GM12878 (cell line): ENCODE measurements at regions not wholly inside any gene's neighbourhood (a gene's known extent, or its start where the extent isn't known, plus 50 kb on each side); places are given as distances from the start of the nearest gene placed in this dataset.

Source experiments
- CEBPB ChIP-seq, 2 experiments: fragments of 150-350 bp in 1 of 2; IDR thresholded peaks; 2 replicates each; pipeline ENCODE4 v1.6.1; 2012 to 2014; ENCODE audit warnings: low read depth in 2 of 2, low read length in 2 of 2, borderline replicate concordance in 1 of 2, inconsistent platforms in 1 of 2
- EZH2 ChIP-seq: IDR thresholded peaks from 2 replicates; pipeline ENCODE4 v1.6.1; 2012; ENCODE audit warnings: low read depth, mild to moderate bottlenecking, control low read depth, inconsistent platforms, low read length, borderline replicate concordance; ENCODE audit not compliant: control insufficient read depth
- NR2F1 ChIP-seq: fragments of 450-650 bp; conservative IDR thresholded peaks from 2 replicates; pipeline ENCODE4 v1.6.1; 2017; ENCODE audit warnings: mild to moderate bottlenecking
- POLR2A ChIP-seq: IDR thresholded peaks from 2 replicates; pipeline ENCODE4 v1.6.1; 2011; ENCODE audit warnings: low read depth, mild to moderate bottlenecking, low read length
- POLR2AphosphoS5 ChIP-seq: IDR thresholded peaks from 2 replicates; pipeline ENCODE4 v1.6.1; 2011; ENCODE audit warnings: mild to moderate bottlenecking, low read length, inconsistent platforms
- POU2F2 ChIP-seq: IDR thresholded peaks from 3 replicates; pipeline ENCODE4 v1.6.1; 2011; ENCODE audit warnings: low read depth, mild to moderate bottlenecking, low read length, borderline replicate concordance
- SIN3A ChIP-seq: IDR thresholded peaks from 2 replicates; pipeline ENCODE4 v1.6.1; 2012; ENCODE audit warnings: low read depth, low read length, improper control_type of control experiment
- SMC3 ChIP-seq: IDR thresholded peaks from 2 replicates; pipeline ENCODE4 v1.6.1; 2011; ENCODE audit warnings: low read length, improper control_type of control experiment, borderline replicate concordance
- ZNF274 ChIP-seq: IDR thresholded peaks from one replicate; pipeline ENCODE4 v1.8.0; 2011; ENCODE audit not compliant: insufficient read length, insufficient read depth
- TF ChIP-seq, protein P1 (sequence below), 3 experiments: IDR thresholded peaks in 2 of 3; conservative IDR thresholded peaks in 1 of 3; 2 replicates each; pipeline ENCODE4 v1.5.1; 2011; ENCODE audit warnings: low read depth in 3 of 3, low read length in 3 of 3, mild to moderate bottlenecking in 3 of 3, control low read depth in 2 of 3, moderate library complexity in 2 of 3, inconsistent platforms in 1 of 3, mixed read lengths in 1 of 3; ENCODE audit not compliant: control insufficient read depth in 2 of 3, insufficient read depth in 1 of 3; ENCODE audit errors: extremely low read depth in 1 of 3

DNA sequence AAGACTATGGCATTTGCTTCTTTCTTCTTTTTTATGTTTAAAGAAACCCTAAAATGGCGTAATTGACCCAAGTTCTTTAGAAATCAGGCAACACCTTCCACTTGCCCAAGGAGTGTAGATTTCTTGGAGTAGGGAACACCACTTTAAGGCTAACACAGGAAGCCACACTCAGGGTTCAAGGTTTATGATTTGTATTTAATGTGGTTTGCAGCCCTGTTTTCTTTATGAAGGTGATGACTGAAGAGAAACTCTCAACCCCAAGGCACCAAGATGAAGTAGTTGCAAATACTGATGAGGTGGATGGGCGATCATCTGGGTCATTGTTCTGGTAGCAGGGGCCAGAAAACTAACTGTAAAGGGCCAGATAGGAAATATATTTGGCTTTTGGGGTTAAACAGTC is 101.1 kb downstream of the DLEU7 start:
- no peak for TF ChIP-seq POLR2A
- no peak for TF ChIP-seq ZNF274
- no peak for TF ChIP-seq SIN3A
- TF ChIP-seq EZH2: no peak
- TF ChIP-seq SMC3: no peak
- TF ChIP-seq, protein P1, sequence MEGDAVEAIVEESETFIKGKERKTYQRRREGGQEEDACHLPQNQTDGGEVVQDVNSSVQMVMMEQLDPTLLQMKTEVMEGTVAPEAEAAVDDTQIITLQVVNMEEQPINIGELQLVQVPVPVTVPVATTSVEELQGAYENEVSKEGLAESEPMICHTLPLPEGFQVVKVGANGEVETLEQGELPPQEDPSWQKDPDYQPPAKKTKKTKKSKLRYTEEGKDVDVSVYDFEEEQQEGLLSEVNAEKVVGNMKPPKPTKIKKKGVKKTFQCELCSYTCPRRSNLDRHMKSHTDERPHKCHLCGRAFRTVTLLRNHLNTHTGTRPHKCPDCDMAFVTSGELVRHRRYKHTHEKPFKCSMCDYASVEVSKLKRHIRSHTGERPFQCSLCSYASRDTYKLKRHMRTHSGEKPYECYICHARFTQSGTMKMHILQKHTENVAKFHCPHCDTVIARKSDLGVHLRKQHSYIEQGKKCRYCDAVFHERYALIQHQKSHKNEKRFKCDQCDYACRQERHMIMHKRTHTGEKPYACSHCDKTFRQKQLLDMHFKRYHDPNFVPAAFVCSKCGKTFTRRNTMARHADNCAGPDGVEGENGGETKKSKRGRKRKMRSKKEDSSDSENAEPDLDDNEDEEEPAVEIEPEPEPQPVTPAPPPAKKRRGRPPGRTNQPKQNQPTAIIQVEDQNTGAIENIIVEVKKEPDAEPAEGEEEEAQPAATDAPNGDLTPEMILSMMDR (IDR thresholded peaks at IDR 0.05 in 2 of 3, conservative IDR thresholded peaks at IDR 0.05 in 1 of 3; ENCODE audit: control insufficient read depth in 2 of 3, extremely low read depth in 1 of 3, insufficient read depth in 1 of 3, low read depth in 3 of 3, low read length in 3 of 3): no peak
- no peak for TF ChIP-seq NR2F1
- TF ChIP-seq POLR2AphosphoS5: no peak
- no peak for TF ChIP-seq POU2F2
- no peak for TF ChIP-seq CEBPB (IDR thresholded peaks at IDR 0.05; ENCODE audit: borderline replicate concordance in 1 of 2, low read depth in 2 of 2, low read length in 2 of 2)
